ENCODE measurements at regions not wholly inside any gene's neighbourhood (a gene's known extent, or its start where the extent isn't known, plus 50 kb on each side); places are given as distances from the start of the nearest gene placed in this dataset.

DNA sequence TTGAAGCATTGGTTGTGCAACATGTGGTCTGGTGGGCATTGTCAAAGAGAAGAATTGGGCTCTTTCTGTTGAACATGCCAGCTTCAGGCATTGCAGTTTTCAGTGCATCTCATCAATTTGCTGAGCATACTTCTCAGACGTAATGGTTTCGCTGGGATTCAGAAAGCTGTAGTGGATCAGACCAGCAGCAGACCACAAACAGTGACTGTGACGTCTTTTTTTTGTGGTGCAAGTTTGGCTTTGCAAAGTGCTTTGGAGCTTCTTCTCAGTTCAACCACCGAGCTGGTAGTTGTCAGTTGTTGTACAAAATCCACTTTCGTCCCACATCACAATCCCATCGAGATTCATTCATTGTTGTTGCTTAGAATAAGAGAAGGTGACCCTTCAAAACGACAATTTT lies 84.5 kb downstream of the NPAP1 start:
- TF ChIP-seq, protein P1, sequence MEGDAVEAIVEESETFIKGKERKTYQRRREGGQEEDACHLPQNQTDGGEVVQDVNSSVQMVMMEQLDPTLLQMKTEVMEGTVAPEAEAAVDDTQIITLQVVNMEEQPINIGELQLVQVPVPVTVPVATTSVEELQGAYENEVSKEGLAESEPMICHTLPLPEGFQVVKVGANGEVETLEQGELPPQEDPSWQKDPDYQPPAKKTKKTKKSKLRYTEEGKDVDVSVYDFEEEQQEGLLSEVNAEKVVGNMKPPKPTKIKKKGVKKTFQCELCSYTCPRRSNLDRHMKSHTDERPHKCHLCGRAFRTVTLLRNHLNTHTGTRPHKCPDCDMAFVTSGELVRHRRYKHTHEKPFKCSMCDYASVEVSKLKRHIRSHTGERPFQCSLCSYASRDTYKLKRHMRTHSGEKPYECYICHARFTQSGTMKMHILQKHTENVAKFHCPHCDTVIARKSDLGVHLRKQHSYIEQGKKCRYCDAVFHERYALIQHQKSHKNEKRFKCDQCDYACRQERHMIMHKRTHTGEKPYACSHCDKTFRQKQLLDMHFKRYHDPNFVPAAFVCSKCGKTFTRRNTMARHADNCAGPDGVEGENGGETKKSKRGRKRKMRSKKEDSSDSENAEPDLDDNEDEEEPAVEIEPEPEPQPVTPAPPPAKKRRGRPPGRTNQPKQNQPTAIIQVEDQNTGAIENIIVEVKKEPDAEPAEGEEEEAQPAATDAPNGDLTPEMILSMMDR (IDR thresholded peaks at IDR 0.05; ENCODE audit: low read depth, low read length, poor library complexity, severe bottlenecking): no peak
- no peak for TF ChIP-seq EZH2phosphoT487 (IDR thresholded peaks at IDR 0.05; ENCODE audit: borderline replicate concordance, low read length)

Data from DOHH2 (cell line).